ENCODE measurements at regions not wholly inside any gene's neighbourhood (a gene's known extent, or its start where the extent isn't known, plus 50 kb on each side); places are given as distances from the start of the nearest gene placed in this dataset.
"Not testable (repeated sequence)": the region's sequence is repeated elsewhere in the genome, so short reads cannot be mapped to it uniquely, and the experiment has no call there.

- H3K79me2 ChIP-seq (ENCODE audit: control insufficient read depth, insufficient read depth, low read length) = no peaks in the 10 kb centered on the region
- no peak for TF ChIP-seq CTCF (conservative IDR thresholded peaks at IDR 0.05 in 1 of 2, IDR thresholded peaks at IDR 0.05 in 1 of 2; ENCODE audit: low read depth in 1 of 2, low read length in 2 of 2)
- no peak for TF ChIP-seq EZH2 (IDR thresholded peaks at IDR 0.05; ENCODE audit: low read length, missing control alignments)
- no peak for DNase-seq (ENCODE audit: low read depth in 2 of 2)
- H4K20me1 ChIP-seq (ENCODE audit: control insufficient read depth, extremely low read depth, insufficient read depth, low read length) = no peaks in the 10 kb centered on the region
- H2AFZ ChIP-seq (ENCODE audit: low read length) = peak overlapping the region; percentile 71
- H3K9me3 ChIP-seq (ENCODE audit: control insufficient read depth, insufficient read depth, low read depth, low read length) = no peaks in the 10 kb centered on the region
- H3K4me1 ChIP-seq (ENCODE audit: control insufficient read depth, extremely low read depth, insufficient read depth, low read length) = no peaks in the 10 kb centered on the region
- H3K4me2 ChIP-seq (ENCODE audit: extremely low read depth, insufficient read depth, low read length) = peak overlapping the region; percentile 13
- H3K4me3 ChIP-seq (replicated peaks in 1 of 4; ENCODE audit: control extremely low read depth in 1 of 4, insufficient read depth in 1 of 4, low read depth in 3 of 4, low read length in 4 of 4) = no peak overlapping the region
- H3K27ac ChIP-seq (ENCODE audit: insufficient read depth, low read length) = no peak overlapping the region
- no peak overlapping the region for H3K9ac ChIP-seq (ENCODE audit: insufficient read depth, low read length)
- H3K36me3 ChIP-seq (ENCODE audit: control insufficient read depth, insufficient read depth, low read length) = no peaks in the 10 kb centered on the region
- no peaks in the 10 kb centered on the region for H3K27me3 ChIP-seq (ENCODE audit: control insufficient read depth, insufficient read depth, low read length)
Measured at GRCh38 chr4:86472377-86473019, 112.6 kb upstream of the MAPK10 start.

GRCh38 chr4:86478151-86478550 is 116.0 kb upstream of the PTPN13 start:
- DNase-seq (ENCODE audit: low read depth in 2 of 2); H3K4me1 ChIP-seq (ENCODE audit: control insufficient read depth, extremely low read depth, insufficient read depth, low read length); H3K4me2 ChIP-seq (ENCODE audit: extremely low read depth, insufficient read depth, low read length); H3K27ac ChIP-seq (ENCODE audit: insufficient read depth, low read length); H3K4me3 ChIP-seq (replicated peaks in 1 of 4; ENCODE audit: control extremely low read depth in 1 of 4, insufficient read depth in 1 of 4, low read depth in 3 of 4, low read length in 4 of 4); H3K9me3 ChIP-seq (ENCODE audit: control insufficient read depth, insufficient read depth, low read depth, low read length); H3K9ac ChIP-seq (ENCODE audit: insufficient read depth, low read length); H2AFZ ChIP-seq (ENCODE audit: low read length); H3K36me3 ChIP-seq (ENCODE audit: control insufficient read depth, insufficient read depth, low read length); H3K79me2 ChIP-seq (ENCODE audit: control insufficient read depth, insufficient read depth, low read length); H4K20me1 ChIP-seq (ENCODE audit: control insufficient read depth, extremely low read depth, insufficient read depth, low read length); H3K27me3 ChIP-seq (ENCODE audit: control insufficient read depth, insufficient read depth, low read length): not testable (repeated sequence)

- no peak for TF ChIP-seq CTCF (conservative IDR thresholded peaks at IDR 0.05 in 1 of 2, IDR thresholded peaks at IDR 0.05 in 1 of 2; ENCODE audit: low read depth in 1 of 2, low read length in 2 of 2)
- Histone ChIP-seq H3K27ac (ENCODE audit: insufficient read depth, low read length) (no peak overlapping the region), H3K4me3 (replicated peaks in 1 of 4; ENCODE audit: control extremely low read depth in 1 of 4, insufficient read depth in 1 of 4, low read depth in 3 of 4, low read length in 4 of 4) (no peak overlapping the region), H3K9ac (ENCODE audit: insufficient read depth, low read length) (no peak overlapping the region), H3K27me3 (ENCODE audit: control insufficient read depth, insufficient read depth, low read length) (no peaks in the 10 kb centered on the region), H3K9me3 (ENCODE audit: control insufficient read depth, insufficient read depth, low read depth, low read length) (no peaks in the 10 kb centered on the region), H3K36me3 (ENCODE audit: control insufficient read depth, insufficient read depth, low read length) (no peaks in the 10 kb centered on the region), H3K4me1 (ENCODE audit: control insufficient read depth, extremely low read depth, insufficient read depth, low read length) (no peaks in the 10 kb centered on the region), H2AFZ (ENCODE audit: low read length) (no peak overlapping the region), H3K79me2 (ENCODE audit: control insufficient read depth, insufficient read depth, low read length) (no peaks in the 10 kb centered on the region), H4K20me1 (ENCODE audit: control insufficient read depth, extremely low read depth, insufficient read depth, low read length) (no peaks in the 10 kb centered on the region), H3K4me2 (ENCODE audit: extremely low read depth, insufficient read depth, low read length) (no peak overlapping the region)
- DNase-seq (ENCODE audit: low read depth in 2 of 2) = peak in 1 of 2 donors; percentile 6
Measured at GRCh38 chr4:86481440-86481839, 112.7 kb upstream of the PTPN13 start.
